HL-60 (cell line): ENCODE measurements at regions not wholly inside any gene's neighbourhood (a gene's known extent, or its start where the extent isn't known, plus 50 kb on each side); places are given as distances from the start of the nearest gene placed in this dataset.

Source experiments
- POLR2AphosphoS5 ChIP-seq: IDR thresholded peaks from 2 replicates; pipeline ENCODE4 v1.6.1; 2012; ENCODE audit warnings: low read depth
- REST ChIP-seq: IDR thresholded peaks from 2 replicates; pipeline ENCODE4 v1.6.1; 2012; ENCODE audit warnings: low read depth; ENCODE audit not compliant: insufficient replicate concordance
- SPI1 ChIP-seq: IDR thresholded peaks from 2 replicates; pipeline ENCODE4 v1.6.1; 2012; ENCODE audit warnings: low read depth, mild to moderate bottlenecking, borderline replicate concordance
- TF ChIP-seq, protein P1 (sequence below): IDR thresholded peaks from one replicate; pipeline ENCODE4 v1.5.1; 2011; ENCODE audit warnings: low read length, control low read depth, inconsistent platforms; ENCODE audit not compliant: insufficient read depth

DNA sequence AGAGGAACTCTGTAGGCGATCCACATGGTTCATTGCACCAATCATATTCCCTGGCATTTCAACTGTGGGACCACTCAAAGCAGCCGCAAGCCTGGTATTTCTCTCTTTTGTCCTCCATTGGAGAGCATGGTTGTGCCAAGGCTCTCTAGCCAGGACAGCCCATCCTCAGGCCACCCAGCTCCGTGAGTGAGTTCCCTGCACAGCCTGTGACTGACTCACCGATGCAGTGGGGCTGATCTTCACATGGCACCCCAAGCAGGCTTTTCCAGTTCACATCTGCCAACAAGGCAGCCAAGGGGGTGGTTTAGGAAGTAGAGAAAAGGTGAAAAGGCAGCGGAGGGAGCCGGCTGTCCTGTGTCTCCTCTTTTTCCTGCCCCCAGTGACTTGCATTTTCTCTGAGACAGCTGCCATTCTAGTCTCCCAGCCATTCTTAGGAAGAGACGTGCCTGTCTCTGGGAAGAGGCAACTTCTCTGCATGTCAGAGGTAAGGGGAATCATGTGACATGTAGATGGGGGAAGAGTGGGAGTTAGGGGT lies 69.2 kb downstream of the MID1IP1 start:
- TF ChIP-seq, protein P1, sequence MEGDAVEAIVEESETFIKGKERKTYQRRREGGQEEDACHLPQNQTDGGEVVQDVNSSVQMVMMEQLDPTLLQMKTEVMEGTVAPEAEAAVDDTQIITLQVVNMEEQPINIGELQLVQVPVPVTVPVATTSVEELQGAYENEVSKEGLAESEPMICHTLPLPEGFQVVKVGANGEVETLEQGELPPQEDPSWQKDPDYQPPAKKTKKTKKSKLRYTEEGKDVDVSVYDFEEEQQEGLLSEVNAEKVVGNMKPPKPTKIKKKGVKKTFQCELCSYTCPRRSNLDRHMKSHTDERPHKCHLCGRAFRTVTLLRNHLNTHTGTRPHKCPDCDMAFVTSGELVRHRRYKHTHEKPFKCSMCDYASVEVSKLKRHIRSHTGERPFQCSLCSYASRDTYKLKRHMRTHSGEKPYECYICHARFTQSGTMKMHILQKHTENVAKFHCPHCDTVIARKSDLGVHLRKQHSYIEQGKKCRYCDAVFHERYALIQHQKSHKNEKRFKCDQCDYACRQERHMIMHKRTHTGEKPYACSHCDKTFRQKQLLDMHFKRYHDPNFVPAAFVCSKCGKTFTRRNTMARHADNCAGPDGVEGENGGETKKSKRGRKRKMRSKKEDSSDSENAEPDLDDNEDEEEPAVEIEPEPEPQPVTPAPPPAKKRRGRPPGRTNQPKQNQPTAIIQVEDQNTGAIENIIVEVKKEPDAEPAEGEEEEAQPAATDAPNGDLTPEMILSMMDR: no peak
- TF ChIP-seq REST (no peak), POLR2AphosphoS5 (no peak), SPI1 (no peak)
